ENCODE measurements at regions not wholly inside any gene's neighbourhood (a gene's known extent, or its start where the extent isn't known, plus 50 kb on each side); places are given as distances from the start of the nearest gene placed in this dataset.

DNA sequence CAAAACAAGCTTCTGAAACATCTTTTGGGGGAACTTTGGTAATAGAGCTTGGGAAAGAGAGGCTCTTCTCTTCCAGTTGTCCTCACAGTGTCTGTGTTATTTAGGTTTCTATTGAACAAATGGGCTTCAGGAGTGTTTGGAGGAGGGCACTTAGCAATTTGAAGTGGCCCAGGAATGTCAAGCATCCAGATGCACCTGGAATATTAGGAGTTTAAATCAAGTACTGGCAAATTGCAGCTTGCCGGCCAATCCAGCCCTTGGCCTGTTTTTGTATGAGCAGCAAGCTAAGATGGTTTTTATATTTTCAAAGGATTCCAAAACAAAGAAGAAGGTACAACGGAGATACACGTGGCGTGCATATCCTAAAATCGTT, 94.7 kb downstream of the CCDC185 start:
- no peak for ATAC-seq

DNA sequence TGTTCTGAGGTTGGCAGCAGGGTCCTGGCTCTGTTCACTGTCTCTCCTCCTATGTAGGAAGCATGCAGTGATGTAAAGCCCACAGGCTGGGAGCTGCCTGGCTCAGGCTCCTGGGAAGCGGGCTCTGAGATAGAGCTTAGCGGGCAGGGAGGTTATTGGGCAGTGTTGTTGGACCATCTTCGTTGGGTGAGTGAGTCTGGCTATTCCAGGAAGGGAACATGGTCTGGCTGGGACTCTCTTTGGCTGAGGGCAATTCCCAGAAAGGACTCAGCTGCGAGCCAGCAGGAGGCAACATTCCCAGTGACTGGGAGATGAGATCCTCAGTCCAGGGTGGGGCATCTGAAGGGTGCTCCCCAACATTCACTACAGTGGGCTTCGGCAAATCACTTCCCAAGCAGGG, 96.2 kb downstream of the CCDC185 start:
- ATAC-seq, result no peak

DNA sequence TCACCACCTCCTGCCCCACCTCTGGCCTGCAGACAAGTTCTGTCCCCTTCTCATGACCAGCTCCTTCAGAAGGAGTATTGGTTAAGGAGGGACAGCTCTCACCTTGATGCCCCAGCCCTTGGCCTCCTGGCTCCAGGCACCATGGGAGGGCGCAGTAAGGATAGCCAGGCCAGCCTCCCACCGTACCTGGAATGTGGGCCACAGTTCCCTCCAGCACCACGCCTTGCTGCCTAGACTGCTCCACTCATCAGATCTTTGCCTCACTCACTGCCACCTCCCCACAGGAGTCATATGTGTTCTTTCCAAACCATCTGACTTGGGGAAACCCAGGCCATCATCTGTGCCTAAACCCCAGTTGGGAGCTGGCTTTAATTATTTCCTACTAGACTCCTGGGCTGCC, 97.0 kb downstream of the CCDC185 start:
- no peak for ATAC-seq

Measured in activated CD4-positive, CD25-positive, alpha-beta regulatory T cell treated with anti-CD3 and anti-CD28 coated beads, Interleukin-2, amount 50 U/mL, for 24 hours (primary cell).